ENCODE measurements at regions not wholly inside any gene's neighbourhood (a gene's known extent, or its start where the extent isn't known, plus 50 kb on each side); places are given as distances from the start of the nearest gene placed in this dataset.
A peak's percentile ranks its signal among the peaks of the same experiment; 100 is the strongest.
"Not testable (repeated sequence)": the region's sequence is repeated elsewhere in the genome, so short reads cannot be mapped to it uniquely, and the experiment has no call there.

DNA sequence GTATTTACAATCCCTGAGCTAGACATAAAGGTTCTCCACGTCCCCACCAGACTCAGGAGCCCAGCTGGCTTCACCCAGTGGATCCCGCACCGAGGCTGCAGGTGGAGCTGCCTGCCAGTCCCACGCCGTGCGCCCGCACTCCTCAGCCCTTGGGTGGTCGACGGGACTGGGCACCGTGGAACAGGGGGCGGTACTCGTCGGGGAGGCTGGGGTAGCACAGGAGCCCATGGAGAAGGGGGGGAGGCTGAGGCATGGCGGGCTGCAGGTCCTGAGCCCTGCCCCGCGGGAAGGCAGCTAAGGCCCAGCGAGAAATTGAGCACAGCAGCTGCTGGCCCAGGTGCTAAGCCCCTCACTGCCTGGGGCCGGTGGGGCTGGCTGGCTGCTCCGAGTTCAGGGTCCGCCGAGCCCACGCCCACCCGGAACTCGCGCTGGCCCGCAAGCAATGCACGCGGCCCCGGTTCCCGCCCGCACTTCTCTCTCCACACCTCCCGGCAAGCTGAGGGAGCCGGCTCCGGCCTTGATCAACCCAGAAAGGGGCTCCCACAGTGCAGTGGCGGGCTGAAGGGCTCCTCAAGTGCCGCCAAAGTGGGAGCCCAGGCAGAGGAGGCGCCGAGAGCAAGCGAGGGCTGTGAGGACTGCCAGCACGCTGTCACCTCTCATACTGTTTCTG is 347.4 kb downstream of the UBE2NL start:
- H3K27me3 ChIP-seq (ENCODE audit: low read depth); H3K4me3 ChIP-seq; H3K36me3 ChIP-seq (replicated peaks); H3K4me1 ChIP-seq; in situ Hi-C loops (cut with MboI; ENCODE audit: low sequenced_read_pairs); DNase-seq (ENCODE audit: low spot score in 2 of 2); H3K9me3 ChIP-seq: not testable (repeated sequence)

GRCh38 chrX:144253356-144253755 is 369.5 kb downstream of the UBE2NL start:
- H3K27me3 ChIP-seq (ENCODE audit: low read depth), result no peaks in the 10 kb centered on the region
- H3K4me1 ChIP-seq, result no peaks in the 10 kb centered on the region
- H3K36me3 ChIP-seq (replicated peaks), result no peaks in the 10 kb centered on the region
- in situ Hi-C loops (cut with MboI; ENCODE audit: low sequenced_read_pairs), result no loop called here
- DNase-seq (ENCODE audit: low spot score in 2 of 2), result no peak
- H3K4me3 ChIP-seq, result no peak overlapping the region
- no peaks in the 10 kb centered on the region for H3K9me3 ChIP-seq

GRCh38 chrX:144259054-144259453 is 375.2 kb downstream of the UBE2NL start:
- no peaks in the 10 kb centered on the region for H3K9me3 ChIP-seq
- no peaks in the 10 kb centered on the region for H3K27me3 ChIP-seq (ENCODE audit: low read depth)
- DNase-seq (ENCODE audit: low spot score in 2 of 2), result no peak
- H3K36me3 ChIP-seq (replicated peaks), result no peaks in the 10 kb centered on the region
- H3K4me1 ChIP-seq, result no peaks in the 10 kb centered on the region
- in situ Hi-C loops (cut with MboI; ENCODE audit: low sequenced_read_pairs), result no loop called here
- H3K4me3 ChIP-seq, result no peak overlapping the region

GRCh38 chrX:144265641-144266040 is 381.8 kb downstream of the UBE2NL start:
- Histone ChIP-seq H3K4me3 (no peak overlapping the region), H3K36me3 (replicated peaks) (no peaks in the 10 kb centered on the region), H3K9me3 (no peaks in the 10 kb centered on the region), H3K27me3 (ENCODE audit: low read depth) (no peaks in the 10 kb centered on the region), H3K4me1 (no peaks in the 10 kb centered on the region)
- DNase-seq (ENCODE audit: low spot score in 2 of 2), result no peak
- in situ Hi-C loops (cut with MboI; ENCODE audit: low sequenced_read_pairs), result no loop called here

DNA sequence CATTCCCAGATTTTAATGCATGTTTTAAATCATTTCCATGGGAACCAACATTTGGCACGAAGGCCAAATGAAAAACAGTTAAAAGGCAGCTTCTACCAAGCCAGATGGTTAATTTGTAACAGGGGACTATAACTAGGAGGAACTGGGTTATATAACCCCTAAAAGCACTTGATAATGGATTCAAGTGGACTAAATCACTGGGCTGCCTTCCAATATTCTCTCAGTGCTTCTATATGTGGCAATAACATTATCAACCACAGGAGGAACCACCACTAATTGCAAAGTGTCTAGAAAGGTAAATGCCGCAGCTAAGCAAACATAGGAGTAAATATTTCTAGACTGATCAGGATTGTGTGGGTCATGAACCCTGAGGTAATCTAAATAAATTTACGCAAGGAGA is 391.5 kb downstream of the UBE2NL start:
- no peaks in the 10 kb centered on the region for H3K9me3 ChIP-seq
- DNase-seq (ENCODE audit: low spot score in 2 of 2), result no peak
- no peaks in the 10 kb centered on the region for H3K4me1 ChIP-seq
- no peaks in the 10 kb centered on the region for H3K27me3 ChIP-seq (ENCODE audit: low read depth)
- H3K36me3 ChIP-seq (replicated peaks), result no peaks in the 10 kb centered on the region
- H3K4me3 ChIP-seq, result no peak overlapping the region
- in situ Hi-C loops (cut with MboI; ENCODE audit: low sequenced_read_pairs), result no loop called here

- no peak for DNase-seq (ENCODE audit: low spot score in 2 of 2)
- Histone ChIP-seq H3K9me3 (no peaks in the 10 kb centered on the region), H3K27me3 (ENCODE audit: low read depth) (no peaks in the 10 kb centered on the region), H3K36me3 (replicated peaks) (no peaks in the 10 kb centered on the region), H3K4me1 (no peaks in the 10 kb centered on the region), H3K4me3 (no peak overlapping the region)
- in situ Hi-C loops (cut with MboI; ENCODE audit: low sequenced_read_pairs), result no loop called here
These were observed 392.0 kb downstream of the UBE2NL start for GRCh38 chrX:144275843-144276242.

GRCh38 chrX:144293229-144293628 is 409.4 kb downstream of the UBE2NL start:
- Histone ChIP-seq H3K36me3 (replicated peaks) (no peaks in the 10 kb centered on the region), H3K27me3 (ENCODE audit: low read depth) (no peaks in the 10 kb centered on the region), H3K4me1 (no peaks in the 10 kb centered on the region), H3K9me3 (no peaks in the 10 kb centered on the region), H3K4me3 (no peak overlapping the region)
- DNase-seq (ENCODE audit: low spot score in 2 of 2), result no peak
- in situ Hi-C loops (cut with MboI; ENCODE audit: low sequenced_read_pairs), result no loop called here

DNA sequence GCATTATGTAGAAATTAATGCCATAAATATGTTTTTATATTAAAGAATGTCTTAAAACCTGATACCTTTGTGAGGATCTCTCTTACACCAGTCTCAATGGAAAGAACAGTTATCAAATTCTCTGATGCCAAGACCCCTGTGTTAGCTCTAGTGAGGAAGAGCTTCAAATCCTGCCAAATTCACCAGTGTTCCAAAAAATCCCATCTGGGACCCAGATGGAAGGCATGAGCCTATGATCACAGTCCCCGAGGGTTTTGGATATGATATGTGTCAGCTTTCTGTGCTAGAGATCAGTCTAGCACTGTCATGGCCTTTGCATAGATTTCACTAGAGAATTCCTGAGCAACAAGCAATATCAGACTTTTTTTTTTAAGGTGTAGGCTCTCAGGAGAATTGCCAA is 412.1 kb downstream of the UBE2NL start:
- H3K9me3 ChIP-seq, result no peaks in the 10 kb centered on the region
- no peaks in the 10 kb centered on the region for H3K4me1 ChIP-seq
- no peaks in the 10 kb centered on the region for H3K36me3 ChIP-seq (replicated peaks)
- in situ Hi-C loops (cut with MboI; ENCODE audit: low sequenced_read_pairs), result no loop called here
- H3K27me3 ChIP-seq (ENCODE audit: low read depth), result no peaks in the 10 kb centered on the region
- H3K4me3 ChIP-seq, result no peak overlapping the region
- no peak for DNase-seq (ENCODE audit: low spot score in 2 of 2)

GRCh38 chrX:144297221-144297620 is 413.4 kb downstream of the UBE2NL start:
- DNase-seq (ENCODE audit: low spot score in 2 of 2), result no peak
- Histone ChIP-seq H3K4me3 (no peak overlapping the region), H3K9me3 (no peaks in the 10 kb centered on the region), H3K27me3 (ENCODE audit: low read depth) (no peaks in the 10 kb centered on the region), H3K36me3 (replicated peaks) (no peaks in the 10 kb centered on the region), H3K4me1 (no peaks in the 10 kb centered on the region)
- in situ Hi-C loops (cut with MboI; ENCODE audit: low sequenced_read_pairs), result no loop called here

DNA sequence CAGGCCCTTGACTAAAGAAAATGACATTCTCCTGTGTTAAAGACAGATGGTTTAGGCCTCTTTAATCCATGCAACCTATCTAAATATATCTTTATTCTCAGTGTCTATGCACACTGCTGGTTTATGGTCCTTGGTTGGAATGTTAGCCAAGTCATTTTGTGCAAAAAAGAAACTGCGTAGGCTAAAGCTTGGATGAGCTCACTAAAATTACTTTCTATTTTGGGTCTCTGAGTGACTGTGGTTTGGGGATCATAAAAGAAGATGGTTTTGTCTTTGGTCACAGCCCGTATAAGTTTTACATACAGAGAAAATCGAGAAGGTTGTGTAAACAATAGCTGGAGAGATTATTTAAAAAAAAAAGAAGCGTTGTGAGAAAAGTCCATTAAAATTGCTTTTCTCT is 443.6 kb downstream of the UBE2NL start:
- Histone ChIP-seq H3K36me3 (replicated peaks) (no peaks in the 10 kb centered on the region), H3K9me3 (no peaks in the 10 kb centered on the region), H3K27me3 (ENCODE audit: low read depth) (no peaks in the 10 kb centered on the region), H3K4me3 (no peak overlapping the region), H3K4me1 (no peaks in the 10 kb centered on the region)
- DNase-seq (ENCODE audit: low spot score in 2 of 2), result no peak
- in situ Hi-C loops (cut with MboI; ENCODE audit: low sequenced_read_pairs), result no loop called here

DNA sequence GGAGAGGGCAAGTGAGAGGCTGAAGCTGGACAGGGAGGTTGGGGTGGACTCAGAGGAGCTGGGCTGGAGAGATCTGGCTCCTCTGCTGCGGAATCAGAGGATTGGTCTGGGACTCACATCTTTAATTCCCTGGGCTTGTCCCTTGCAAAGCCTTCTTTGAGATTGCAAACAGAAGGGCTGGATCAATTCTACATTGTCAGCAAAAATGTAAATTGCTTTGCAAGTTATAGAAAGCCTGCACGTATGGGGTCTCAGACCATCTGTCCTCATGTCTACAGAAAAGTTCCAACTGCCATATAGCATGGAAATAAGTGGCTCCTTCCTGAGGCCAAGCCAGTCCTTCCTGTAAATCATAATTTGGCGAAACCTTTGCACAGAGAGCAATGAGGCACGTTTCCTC is 449.6 kb downstream of the UBE2NL start:
- DNase-seq (ENCODE audit: low spot score in 2 of 2), result no peak
- Histone ChIP-seq H3K9me3 (no peaks in the 10 kb centered on the region), H3K4me1 (no peaks in the 10 kb centered on the region), H3K36me3 (replicated peaks) (no peaks in the 10 kb centered on the region), H3K4me3 (no peak overlapping the region), H3K27me3 (ENCODE audit: low read depth) (no peaks in the 10 kb centered on the region)
- in situ Hi-C loops (cut with MboI; ENCODE audit: low sequenced_read_pairs), result no loop called here

DNA sequence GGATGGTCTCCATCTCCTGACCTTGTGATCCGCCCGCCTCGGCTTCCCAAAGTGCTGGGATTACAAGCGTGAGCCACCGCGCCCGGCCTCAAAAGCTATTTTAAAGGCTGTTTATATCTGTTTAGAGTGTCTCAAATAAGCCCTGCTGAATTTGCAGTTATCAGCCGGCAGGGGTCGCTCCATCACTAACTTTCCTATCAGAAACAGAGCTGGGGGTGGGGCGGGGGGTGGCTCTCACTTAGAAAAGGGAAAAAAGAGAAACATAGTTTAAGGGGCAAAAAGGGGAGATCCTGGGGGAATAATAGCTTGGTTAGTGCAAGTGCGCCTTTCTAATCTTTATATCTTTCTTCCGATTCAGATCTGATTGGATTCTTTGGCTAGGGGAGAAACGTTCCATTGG is 450.7 kb downstream of the UBE2NL start:
- Histone ChIP-seq H3K4me3 (no peak overlapping the region), H3K36me3 (replicated peaks) (no peaks in the 10 kb centered on the region), H3K9me3 (no peaks in the 10 kb centered on the region), H3K27me3 (ENCODE audit: low read depth) (no peaks in the 10 kb centered on the region), H3K4me1 (no peaks in the 10 kb centered on the region)
- in situ Hi-C loops (cut with MboI; ENCODE audit: low sequenced_read_pairs), result no loop called here
- DNase-seq (ENCODE audit: low spot score in 2 of 2), result peak in 1 of 2 experiments; percentile 17

DNA sequence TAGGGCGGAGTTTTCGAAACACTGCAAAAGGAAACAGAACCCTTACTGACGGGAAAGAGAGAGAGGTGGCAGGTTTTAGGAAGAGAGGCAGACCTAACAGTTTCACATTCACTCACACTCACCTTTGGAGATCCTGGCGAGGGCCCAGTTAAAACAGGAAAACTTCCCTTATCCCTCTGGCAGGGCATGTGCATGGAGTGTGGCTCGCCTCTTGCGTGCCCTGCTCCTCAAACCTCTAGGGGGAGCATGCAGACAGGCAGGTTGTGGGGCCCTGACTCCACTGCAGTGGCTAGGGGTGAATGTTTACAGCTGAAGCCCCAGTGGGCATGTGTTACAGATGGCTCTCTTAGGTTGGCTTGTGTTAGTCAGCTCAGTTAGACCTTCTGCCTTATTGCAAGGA is 451.5 kb downstream of the UBE2NL start:
- no peaks in the 10 kb centered on the region for H3K36me3 ChIP-seq (replicated peaks)
- in situ Hi-C loops (cut with MboI; ENCODE audit: low sequenced_read_pairs), result no loop called here
- no peaks in the 10 kb centered on the region for H3K4me1 ChIP-seq
- no peak overlapping the region for H3K4me3 ChIP-seq
- no peak for DNase-seq (ENCODE audit: low spot score in 2 of 2)
- H3K27me3 ChIP-seq (ENCODE audit: low read depth), result no peaks in the 10 kb centered on the region
- H3K9me3 ChIP-seq, result no peaks in the 10 kb centered on the region

DNA sequence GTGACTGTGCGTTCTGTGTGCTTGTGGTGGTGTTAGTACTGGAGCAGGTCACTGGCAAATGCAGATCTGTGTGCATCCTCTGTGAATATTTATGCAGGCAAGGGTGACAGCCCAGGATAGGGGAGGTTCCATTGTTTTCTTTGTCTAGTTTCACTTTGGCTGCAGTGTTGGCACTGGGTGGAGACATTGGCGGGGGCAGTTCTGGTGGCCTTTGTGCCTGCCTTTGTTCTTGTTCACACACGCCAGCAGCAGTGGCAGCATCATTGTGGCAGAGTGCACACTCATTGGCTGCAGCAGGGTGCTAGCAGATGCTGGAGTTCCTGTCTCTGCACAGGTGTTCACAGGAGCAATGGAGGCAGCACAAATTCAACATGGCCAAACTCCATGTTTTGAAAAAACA is 495.3 kb downstream of the UBE2NL start:
- Histone ChIP-seq H3K4me1 (no peaks in the 10 kb centered on the region), H3K4me3 (no peak overlapping the region), H3K27me3 (ENCODE audit: low read depth) (no peaks in the 10 kb centered on the region), H3K9me3 (no peaks in the 10 kb centered on the region), H3K36me3 (replicated peaks) (no peaks in the 10 kb centered on the region)
- in situ Hi-C loops (cut with MboI; ENCODE audit: low sequenced_read_pairs), result no loop called here
- no peak for DNase-seq (ENCODE audit: low spot score in 2 of 2)

DNA sequence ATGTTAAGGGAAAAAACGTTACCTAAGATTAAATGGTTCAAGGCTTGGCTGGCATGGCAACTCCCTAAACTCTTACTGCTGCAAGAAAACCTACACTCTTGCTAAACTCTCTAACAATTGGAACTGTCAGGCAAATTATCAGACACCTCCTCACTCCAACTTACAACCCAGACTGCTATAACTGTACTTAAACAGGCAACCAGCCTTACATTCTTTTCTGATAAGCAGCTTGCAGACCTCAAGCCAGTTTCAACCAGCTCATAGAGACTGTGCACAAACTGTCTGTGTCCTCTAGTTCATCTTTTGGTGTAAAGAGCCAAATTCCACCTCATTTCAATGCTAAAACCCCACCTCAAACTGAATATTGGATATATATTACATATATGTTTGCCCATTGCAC is 504.9 kb downstream of the UBE2NL start:
- no peaks in the 10 kb centered on the region for H3K4me1 ChIP-seq
- H3K9me3 ChIP-seq, result no peaks in the 10 kb centered on the region
- in situ Hi-C loops (cut with MboI; ENCODE audit: low sequenced_read_pairs), result no loop called here
- no peak overlapping the region for H3K4me3 ChIP-seq
- DNase-seq (ENCODE audit: low spot score in 2 of 2), result no peak
- no peaks in the 10 kb centered on the region for H3K27me3 ChIP-seq (ENCODE audit: low read depth)
- no peaks in the 10 kb centered on the region for H3K36me3 ChIP-seq (replicated peaks)
